HCT116 (cell line): ENCODE measurements at regions not wholly inside any gene's neighbourhood (a gene's known extent, or its start where the extent isn't known, plus 50 kb on each side); places are given as distances from the start of the nearest gene placed in this dataset.
"Not testable (repeated sequence)": the region's sequence is repeated elsewhere in the genome, so short reads cannot be mapped to it uniquely, and the experiment has no call there.

Source experiments
- ATAC-seq: fragments of 200-7000 bp; cut with Tn5 transposase; 2 replicates; pipeline ENCODE4 v1.9.1; 2020; ENCODE audit warnings: mild to moderate bottlenecking, moderate library complexity
- BruUV-seq: library from RNA; stranded (reverse); fragments of 400-500 nt; replicated peaks from 2 replicates; lab custom pipeline; 2021; lab: Mats Ljungman, UMichigan
- CTCF ChIA-PET: fragments of 300-600 bp; sonication (Branson Sonifier 250); formaldehyde crosslinking; loops from one replicate; lab custom pipeline; 2021; ENCODE audit warnings: antibody characterized with exemption; lab: Charles Lee
- POLR2A ChIA-PET: fragments of 300-600, 350-600 bp; sonication (Branson Sonifier 250); formaldehyde crosslinking; loops from one replicate; lab custom pipeline; 2021; ENCODE audit warnings: antibody characterized with exemption; lab: Charles Lee
- RAD21 ChIA-PET, 2 experiments: fragments of 300-600 bp; sonication (Branson Sonifier 250); formaldehyde crosslinking; loops; one replicate each; lab custom pipeline; 2023; ENCODE audit warnings: low total read pairs in 2 of 2; ENCODE audit not compliant: uncharacterized antibody in 2 of 2, unreplicated experiment in 2 of 2, low non-redundant PET in 1 of 2; lab: Charles Lee
- DNase-seq: peaks from one replicate; pipeline ENCODE4 v3.0.0-alpha.2; 2010; ENCODE audit warnings: low read depth, low spot score
- H2AFZ ChIP-seq: fragments of 200-600 bp; shearing (Covaris generic), sonication (generic); 2 replicates; pipeline ENCODE4 v1.6.1; 2017; ENCODE audit warnings: low read depth, mixed run types, mixed read lengths, antibody characterized with exemption, low read length; ENCODE audit not compliant: poor library complexity, severe bottlenecking
- H3K27ac ChIP-seq: 2 replicates; pipeline ENCODE4 v1.5.1; 2012; ENCODE audit warnings: low read depth, low read length
- H3K27me3 ChIP-seq: fragments of 200-600 bp; sonication (generic); 2 replicates; pipeline ENCODE4 v1.6.1; 2016; ENCODE audit warnings: mixed run types, low read length, mixed read lengths; ENCODE audit not compliant: insufficient read depth
- H3K36me3 ChIP-seq, 2 experiments: fragments of 200-500 bp in 1 of 2; fragments of 200-600 bp in 1 of 2; sonication (Bioruptor generic) in 1 of 2; sonication (generic) in 1 of 2; 2 replicates each; pipeline versions ENCODE4 v1.5.1 to v1.6.1; 2014 to 2016; ENCODE audit warnings: low read length in 2 of 2, inconsistent platforms in 1 of 2, mixed read lengths in 1 of 2, mixed run types in 1 of 2; ENCODE audit not compliant: insufficient read depth in 2 of 2, control insufficient read depth in 1 of 2
- H3K4me1 ChIP-seq, 2 experiments: fragments of 200-600 bp in 1 of 2; sonication (generic) in 1 of 2; 2 replicates each; pipeline versions ENCODE4 v1.5.1 to v1.6.1; 2012 to 2017; ENCODE audit warnings: low read length in 2 of 2, inconsistent platforms in 1 of 2, mild to moderate bottlenecking in 1 of 2, mixed read lengths in 1 of 2, mixed run types in 1 of 2, moderate library complexity in 1 of 2; ENCODE audit not compliant: insufficient read depth in 2 of 2, control insufficient read depth in 1 of 2
- H3K4me2 ChIP-seq: fragments of 200-600 bp; sonication (generic); 2 replicates; pipeline ENCODE4 v1.6.1; 2017; ENCODE audit warnings: mixed run types, low read length, mixed read lengths
- H3K4me3 ChIP-seq, 2 experiments: fragments of 200-600 bp in 1 of 2; sonication (generic) in 1 of 2; replicated peaks in 1 of 2; 2 replicates each; pipeline ENCODE4 v1.5.1; 2011 to 2016; ENCODE audit warnings: low read length in 2 of 2, control low read depth in 1 of 2, low read depth in 1 of 2, mild to moderate bottlenecking in 1 of 2, mixed read lengths in 1 of 2, mixed run types in 1 of 2
- H3K79me2 ChIP-seq: fragments of 200-600 bp; sonication (generic); 2 replicates; pipeline ENCODE4 v1.6.1; 2017; ENCODE audit warnings: mild to moderate bottlenecking, mixed run types, low read length, moderate library complexity, mixed read lengths; ENCODE audit not compliant: insufficient read depth
- H3K9ac ChIP-seq: fragments of 200-600 bp; sonication (generic); 2 replicates; pipeline ENCODE4 v1.6.1; 2016; ENCODE audit warnings: low read length, mixed read lengths
- H3K9me2 ChIP-seq: fragments of 200-600 bp; sonication (generic), shearing (Covaris generic); 2 replicates; pipeline ENCODE4 v1.6.1; 2017; ENCODE audit warnings: mixed run types, mild to moderate bottlenecking, moderate library complexity; ENCODE audit not compliant: insufficient read depth
- H3K9me3 ChIP-seq, 2 experiments: fragments of 200-500 bp in 1 of 2; fragments of 200-600 bp in 1 of 2; sonication (Bioruptor generic) in 1 of 2; sonication (generic) in 1 of 2; 2 replicates each; pipeline ENCODE4 v1.6.1; 2014 to 2017; ENCODE audit warnings: low read length in 2 of 2, mixed read lengths in 2 of 2, inconsistent platforms in 1 of 2, low read depth in 1 of 2, mild to moderate bottlenecking in 1 of 2, mixed run types in 1 of 2, moderate library complexity in 1 of 2; ENCODE audit not compliant: control insufficient read depth in 1 of 2, insufficient read depth in 1 of 2
- H4K20me1 ChIP-seq: fragments of 200-600 bp; sonication (generic), shearing (Covaris generic); 2 replicates; pipeline ENCODE4 v1.6.1; 2017; ENCODE audit warnings: mixed run types, mild to moderate bottlenecking, moderate library complexity; ENCODE audit not compliant: insufficient read depth
- CEBPB ChIP-seq: IDR thresholded peaks from 2 replicates; pipeline ENCODE4 v1.6.1; 2012; ENCODE audit warnings: low read depth
- ZNF274 ChIP-seq: fragments of 200-500 bp; sonication (Bioruptor generic); IDR thresholded peaks from 2 replicates; pipeline ENCODE4 v1.6.1; 2014; ENCODE audit warnings: mild to moderate bottlenecking, low read depth, low read length, inconsistent platforms
- intact Hi-C: fragments of 100-400 bp; cut with micrococcal nuclease; formaldehyde crosslinking; loops from 2 replicates; pipeline ENCODE4 v1.10.0; 2022

- ChIA-PET RAD21 (no interaction called here), POLR2A (no interaction called here)
- no TSS peak for BruUV-seq
- Histone ChIP-seq H3K36me3 (no peaks in the 10 kb centered on the region), H3K4me3 (no peak overlapping the region), H3K9me3 (peaks cover 5 to 7% of the 10 kb centered on the region in 2 experiments; a peak in 2 of 4 replicates), H4K20me1 (no peaks in the 10 kb centered on the region), H3K9ac (no peak overlapping the region), H3K4me2 (no peak overlapping the region), H3K9me2 (no peaks in the 10 kb centered on the region), H3K4me1 (no peaks in the 10 kb centered on the region), H3K27ac (no peak overlapping the region), H3K79me2 (no peaks in the 10 kb centered on the region)
- no peak for DNase-seq
- no peak for ATAC-seq
- no peak for TF ChIP-seq ZNF274
- TF ChIP-seq CEBPB: no peak
- TF ChIP-seq, all 23 proteins: peak for 0
- intact Hi-C loops: no loop called here
- H2AFZ ChIP-seq: no peak overlapping the region
- no peaks in the 10 kb centered on the region for H3K27me3 ChIP-seq
- CTCF ChIA-PET: no interaction called here
These were observed 171.0 kb downstream of the TLE3 start for GRCh38 chr15:69926721-69927120.

- RAD21 ChIA-PET, CTCF ChIA-PET, POLR2A ChIA-PET: not testable (repeated sequence)
These were observed 168.8 kb downstream of the TLE3 start for GRCh38 chr15:69928890-69929289.

More at GRCh38 chr15:69928890-69929289, 168.8 kb downstream of the TLE3 start:
- H3K27me3 ChIP-seq: peaks cover 17% of the 10 kb centered on the region
- H3K4me2 ChIP-seq, H3K27ac ChIP-seq, H3K4me3 ChIP-seq, H3K9me2 ChIP-seq, DNase-seq, H3K36me3 ChIP-seq, H3K9me3 ChIP-seq, intact Hi-C loops, H3K4me1 ChIP-seq, BruUV-seq, H3K9ac ChIP-seq, H3K79me2 ChIP-seq, H2AFZ ChIP-seq, H4K20me1 ChIP-seq, ATAC-seq: not testable (repeated sequence)
